Retinal pigment epithelial cell (primary cell): ENCODE measurements at regions not wholly inside any gene's neighbourhood (a gene's known extent, or its start where the extent isn't known, plus 50 kb on each side); places are given as distances from the start of the nearest gene placed in this dataset.

ENCODE experiments used
- DNase-seq: peaks from one replicate; pipeline ENCODE4 v3.0.0-alpha.2; 2010; ENCODE audit warnings: low read depth
- H3K4me3 ChIP-seq: 2 replicates; pipeline ENCODE4 v1.5.1; 2011; ENCODE audit warnings: mild to moderate bottlenecking, low read length, control low read depth, moderate library complexity
- TF ChIP-seq, protein P1 (sequence below): conservative IDR thresholded peaks from 2 replicates; pipeline ENCODE4 v1.5.1; 2011; ENCODE audit warnings: low read depth, low read length, control low read depth, inconsistent platforms

DNA sequence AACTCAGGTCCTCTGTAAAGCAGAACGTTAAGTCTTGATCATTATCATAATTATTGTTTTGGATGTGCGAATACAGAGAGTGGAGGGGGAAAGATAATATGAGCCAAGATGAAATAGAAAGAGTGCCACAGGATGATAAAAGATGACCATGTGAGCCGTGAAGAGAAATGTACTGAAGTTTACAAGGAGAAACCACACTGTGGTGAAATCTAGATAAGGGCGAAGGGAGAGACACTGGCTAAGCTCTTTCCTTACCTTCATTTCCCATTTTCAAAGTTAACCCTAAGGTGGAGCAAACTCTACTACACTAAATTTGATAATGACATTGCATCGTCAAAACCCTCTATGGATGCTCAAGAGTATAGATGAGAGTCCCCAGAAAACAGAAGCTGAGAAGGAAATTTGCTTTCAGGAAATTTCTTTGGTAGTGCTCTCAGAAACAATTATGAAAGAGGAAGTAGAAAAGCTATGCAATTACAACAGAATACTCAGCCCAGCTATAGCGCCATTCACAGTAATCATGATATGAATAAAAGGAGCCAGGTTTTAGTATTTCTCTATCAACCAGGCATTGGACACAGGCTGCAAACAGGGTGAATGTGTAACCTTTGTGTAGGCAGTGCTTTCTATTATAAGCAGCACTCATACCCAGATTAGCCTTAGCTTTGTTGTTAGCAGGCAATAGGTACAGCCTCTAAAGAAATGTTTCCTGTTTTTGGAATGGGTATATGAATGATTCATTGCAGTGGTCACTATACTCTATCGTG, 1080.7 kb downstream of the GRIK2 start:
- no peak for DNase-seq
- TF ChIP-seq, protein P1, sequence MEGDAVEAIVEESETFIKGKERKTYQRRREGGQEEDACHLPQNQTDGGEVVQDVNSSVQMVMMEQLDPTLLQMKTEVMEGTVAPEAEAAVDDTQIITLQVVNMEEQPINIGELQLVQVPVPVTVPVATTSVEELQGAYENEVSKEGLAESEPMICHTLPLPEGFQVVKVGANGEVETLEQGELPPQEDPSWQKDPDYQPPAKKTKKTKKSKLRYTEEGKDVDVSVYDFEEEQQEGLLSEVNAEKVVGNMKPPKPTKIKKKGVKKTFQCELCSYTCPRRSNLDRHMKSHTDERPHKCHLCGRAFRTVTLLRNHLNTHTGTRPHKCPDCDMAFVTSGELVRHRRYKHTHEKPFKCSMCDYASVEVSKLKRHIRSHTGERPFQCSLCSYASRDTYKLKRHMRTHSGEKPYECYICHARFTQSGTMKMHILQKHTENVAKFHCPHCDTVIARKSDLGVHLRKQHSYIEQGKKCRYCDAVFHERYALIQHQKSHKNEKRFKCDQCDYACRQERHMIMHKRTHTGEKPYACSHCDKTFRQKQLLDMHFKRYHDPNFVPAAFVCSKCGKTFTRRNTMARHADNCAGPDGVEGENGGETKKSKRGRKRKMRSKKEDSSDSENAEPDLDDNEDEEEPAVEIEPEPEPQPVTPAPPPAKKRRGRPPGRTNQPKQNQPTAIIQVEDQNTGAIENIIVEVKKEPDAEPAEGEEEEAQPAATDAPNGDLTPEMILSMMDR: no peak
- H3K4me3 ChIP-seq: no peak overlapping the region

DNA sequence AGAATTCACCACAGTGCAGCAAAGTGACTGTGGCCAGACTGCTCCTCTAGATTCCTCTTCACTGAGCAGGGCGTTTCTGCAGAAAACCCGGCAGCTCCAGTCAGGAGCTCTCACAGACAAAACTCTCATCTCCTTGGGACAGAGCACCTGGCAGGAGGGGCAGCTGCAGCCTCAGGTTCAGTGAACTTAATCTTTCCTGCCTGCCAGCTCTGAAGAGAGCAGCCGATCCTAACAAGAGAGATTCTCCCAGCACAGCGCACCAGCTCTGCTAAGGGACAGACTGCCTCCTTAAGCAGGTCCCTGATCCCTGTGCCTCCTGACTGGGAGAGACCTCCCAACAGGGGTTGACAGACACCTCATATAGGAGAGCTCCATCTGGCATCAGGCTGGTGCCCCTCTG, 1065.5 kb downstream of the GRIK2 start:
- DNase-seq: no peak
- TF ChIP-seq, protein P1: no peak
- no peak overlapping the region for H3K4me3 ChIP-seq

DNA sequence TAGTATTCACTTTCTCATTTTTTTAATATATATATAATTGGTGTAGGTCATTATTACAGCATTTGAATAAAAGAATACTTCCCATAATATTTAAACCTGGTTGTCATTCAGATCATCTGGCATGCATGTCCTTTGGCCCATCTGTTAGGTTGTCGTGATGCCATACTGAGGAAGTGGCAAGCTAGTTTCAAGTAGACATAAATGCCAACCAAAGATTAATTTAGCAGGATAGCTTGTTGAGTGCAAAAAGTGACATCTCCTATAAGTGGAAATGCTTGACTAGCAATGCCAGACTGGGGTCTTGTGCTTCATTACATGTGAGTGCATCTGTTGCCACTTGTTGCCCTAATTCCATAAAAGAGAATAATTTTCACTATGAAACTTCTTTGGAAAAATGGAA, 1044.7 kb downstream of the GRIK2 start:
- no peak overlapping the region for H3K4me3 ChIP-seq
- DNase-seq: no peak
- TF ChIP-seq, protein P1: no peak

DNA sequence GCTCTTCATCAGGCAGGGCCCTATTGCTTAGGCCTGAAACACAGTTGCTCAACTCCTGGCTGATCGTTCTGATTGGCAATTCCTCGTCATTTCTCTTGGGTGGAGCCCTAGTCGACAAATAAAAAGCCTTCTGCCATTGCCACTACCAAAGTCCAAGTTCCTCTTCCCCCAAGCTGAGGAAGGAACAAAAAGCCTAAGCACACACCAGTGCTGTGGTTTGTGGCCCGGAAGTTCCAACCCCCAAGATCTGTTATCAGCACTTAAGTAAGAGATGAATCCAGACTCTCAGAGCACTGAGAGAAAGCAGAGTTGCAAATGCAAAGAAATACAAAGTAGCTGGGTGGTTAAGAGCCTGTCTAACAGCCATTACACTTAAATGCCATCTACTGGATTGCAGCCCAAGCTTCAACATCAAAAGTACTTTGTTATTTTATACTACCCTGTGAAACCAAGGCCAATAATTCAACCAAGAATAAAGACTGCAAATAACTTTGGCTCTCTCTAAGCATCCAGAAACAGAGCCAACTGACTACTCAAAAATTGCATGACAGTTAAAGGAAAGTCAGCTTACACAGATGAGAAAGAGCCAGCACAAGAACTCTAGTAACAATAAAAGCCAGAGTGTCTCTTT, 1024.0 kb downstream of the GRIK2 start:
- DNase-seq: no peak
- TF ChIP-seq, protein P1: no peak
- no peak overlapping the region for H3K4me3 ChIP-seq

DNA sequence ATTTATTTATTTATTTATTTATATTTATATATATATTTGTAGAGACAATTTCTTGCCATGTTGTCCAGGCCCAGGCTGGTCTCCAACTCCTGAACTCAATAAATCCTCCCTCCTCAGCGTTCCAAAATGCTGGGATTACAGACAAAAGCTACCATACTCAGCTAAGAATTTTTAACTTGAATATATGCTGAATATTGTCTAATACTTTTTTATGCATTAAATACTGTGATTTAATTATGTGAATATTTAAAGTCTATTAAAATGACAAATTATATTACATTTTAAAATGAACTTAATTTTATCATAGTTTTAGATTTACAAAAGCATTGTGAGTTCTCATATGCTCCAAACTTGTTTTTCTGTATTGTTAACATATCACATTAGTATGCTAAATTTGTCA, 1022.4 kb downstream of the GRIK2 start:
- DNase-seq: no peak
- H3K4me3 ChIP-seq: no peak overlapping the region
- TF ChIP-seq, protein P1: no peak

DNA sequence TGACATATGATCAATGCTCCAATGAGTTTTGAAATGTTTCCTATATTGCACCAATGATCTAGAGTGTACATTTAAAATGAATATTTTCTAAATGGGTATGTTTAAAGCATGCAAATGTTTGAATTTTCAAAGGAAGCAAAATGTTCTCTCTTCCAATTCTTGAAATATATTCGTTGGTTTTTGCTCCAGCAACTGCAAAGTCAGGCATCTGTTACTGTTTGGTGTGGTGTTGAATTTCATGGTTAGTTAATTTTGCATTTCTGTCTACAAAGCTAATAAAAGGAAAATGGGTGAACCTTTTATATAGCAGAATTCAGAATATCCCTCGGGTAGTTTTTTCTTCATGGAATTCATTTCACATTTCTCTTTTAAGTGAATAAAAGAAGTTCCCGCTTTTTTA, 1018.3 kb downstream of the GRIK2 start:
- TF ChIP-seq, protein P1: no peak
- H3K4me3 ChIP-seq: no peak overlapping the region
- no peak for DNase-seq
